Ovary (tissue), 3 donors: ENCODE measurements at regions not wholly inside any gene's neighbourhood (a gene's known extent, or its start where the extent isn't known, plus 50 kb on each side); places are given as distances from the start of the nearest gene placed in this dataset.

ENCODE experiments used
- CTCF ChIP-seq, 3 donors: fragments of 450-650 bp in 2 of 3; fragments of 200-600 bp in 1 of 3; IDR thresholded peaks; one replicate each; pipeline versions ENCODE4 v1.5.1 to v1.8.0; 2016 to 2022; ENCODE audit warnings: antibody characterized with exemption in 3 of 3, mild to moderate bottlenecking in 1 of 3
- EP300 ChIP-seq: sonication (generic); formaldehyde crosslinking; IDR thresholded peaks from one replicate; pipeline ENCODE4 v1.6.1; 2017; ENCODE audit warnings: antibody characterized with exemption
- donor health status: DM: no; HTN: no; CAD: no.

GRCh38 chr21:15126948-15127347, 62.1 kb upstream of the NRIP1 start:
- TF ChIP-seq CTCF (IDR thresholded peaks at IDR 0.05) (no peak), EP300 (no peak)
